ENCODE measurements at regions not wholly inside any gene's neighbourhood (a gene's known extent, or its start where the extent isn't known, plus 50 kb on each side); places are given as distances from the start of the nearest gene placed in this dataset.
"Not testable (repeated sequence)": the region's sequence is repeated elsewhere in the genome, so short reads cannot be mapped to it uniquely, and the experiment has no call there.

DNA sequence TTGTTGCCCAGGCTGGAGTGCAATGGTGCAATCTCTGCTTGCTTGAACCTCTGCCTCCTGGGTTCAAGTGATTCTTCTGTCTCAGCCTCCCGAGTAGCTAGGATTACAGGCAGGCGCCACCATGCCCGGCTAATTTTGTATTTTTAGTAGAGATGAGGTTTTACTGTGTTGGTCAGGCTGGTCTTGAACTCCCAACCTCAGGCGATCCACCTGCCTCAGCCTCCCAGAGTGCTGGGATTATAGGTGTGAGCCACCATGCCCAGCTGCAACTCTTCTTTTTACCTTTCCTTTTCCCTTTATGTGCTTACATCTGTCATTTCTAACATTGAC is 106.5 kb upstream of the TPTE start:
- H3K4me3 ChIP-seq; H3K36me3 ChIP-seq; H3K27ac ChIP-seq; DNase-seq; ATAC-seq; intact Hi-C loops (cut with DNase I); H3K4me1 ChIP-seq; H3K27me3 ChIP-seq: not testable (repeated sequence)
- peaks cover 0 to 59% (median 10%) of the 10 kb centered on the region in 12 donors for H3K9me3 ChIP-seq
- WGBS, 4 donors: 72 to 83% (median 82%) methylated on average over 4 of the region's 4 CpGs

GRCh38 chr21:10415456-10415855 is 105.9 kb upstream of the TPTE start:
- peak in 1 of 4 donors; percentile 9 for ATAC-seq
- H3K27me3 ChIP-seq; H3K27ac ChIP-seq; intact Hi-C loops (cut with DNase I); H3K4me1 ChIP-seq; DNase-seq; H3K36me3 ChIP-seq; H3K4me3 ChIP-seq: not testable (repeated sequence)
- H3K9me3 ChIP-seq: peaks cover 0 to 65% (median 10%) of the 10 kb centered on the region in 12 donors
- 58 to 60% (median 59%) methylated on average over 7 of the region's 7 CpGs for WGBS, 4 donors

- H3K27ac ChIP-seq; H3K36me3 ChIP-seq; H3K4me3 ChIP-seq; H3K4me1 ChIP-seq; intact Hi-C loops (cut with DNase I); DNase-seq; H3K27me3 ChIP-seq: not testable (repeated sequence)
- peak; percentile 21 to 37 (median 29) for ATAC-seq
- peaks cover 0 to 69% (median 10%) of the 10 kb centered on the region in 12 donors for H3K9me3 ChIP-seq
- 44 to 51% (median 47%) methylated on average over 6 of the region's 6 CpGs for WGBS, 4 donors
These were observed 105.5 kb upstream of the TPTE start for GRCh38 chr21:10415859-10416258.

- intact Hi-C loops (cut with DNase I); H3K4me1 ChIP-seq; H3K27ac ChIP-seq; H3K27me3 ChIP-seq; DNase-seq; H3K4me3 ChIP-seq; H3K36me3 ChIP-seq: not testable (repeated sequence)
- H3K9me3 ChIP-seq: peaks cover 0 to 72% (median 10%) of the 10 kb centered on the region in 12 donors
- ATAC-seq: peak; percentile 8 to 33 (median 19)
- WGBS, 4 donors: 41 to 48% (median 43%) methylated on average over 4 of the region's 4 CpGs
These were observed 104.5 kb upstream of the TPTE start for GRCh38 chr21:10416691-10417447.

- not testable (repeated sequence) for DNase-seq
- WGBS, 4 donors: 69 to 72% (median 70%) methylated on average over 12 of the region's 12 CpGs
These were observed 103.8 kb upstream of the TPTE start for GRCh38 chr21:10417551-10418002.

DNA sequence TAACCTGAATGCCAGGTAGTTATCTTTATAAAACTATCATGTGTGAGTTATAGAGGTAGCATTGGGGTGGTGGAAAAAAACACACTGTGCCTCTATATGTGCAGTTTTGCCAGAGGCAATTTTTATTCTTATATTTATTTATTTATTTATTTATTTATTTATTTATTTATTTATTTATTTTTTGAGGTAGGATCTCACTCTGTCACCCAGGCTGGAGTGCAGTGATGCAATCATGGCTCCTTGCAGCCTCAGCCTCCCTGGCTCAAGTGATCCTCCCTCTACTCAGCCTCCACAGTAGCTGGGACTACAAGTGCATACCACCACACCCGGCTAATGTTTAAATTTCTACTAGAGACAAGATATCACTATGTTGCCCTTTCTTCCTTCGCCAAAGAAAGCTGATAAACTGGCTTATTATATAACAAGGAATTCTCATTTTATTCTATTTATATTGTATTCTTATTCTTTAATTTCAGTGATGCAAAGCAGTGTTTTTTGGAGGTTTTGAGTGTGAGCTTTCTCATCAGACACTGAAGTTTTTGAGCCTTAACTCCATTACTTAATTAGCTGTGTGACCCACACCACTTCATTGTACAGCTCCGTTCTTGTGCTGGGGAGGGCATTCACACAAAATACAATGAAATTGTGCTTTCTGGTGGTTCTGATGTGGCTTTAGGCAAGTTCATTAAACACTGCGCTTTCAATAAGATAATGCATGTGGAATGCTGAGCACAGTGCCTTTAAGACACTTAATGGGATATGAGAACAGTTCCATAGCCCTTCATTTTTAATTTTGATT is 102.9 kb upstream of the TPTE start:
- WGBS, 4 donors: 45 to 50% (median 48%) methylated on average over 4 of the region's 4 CpGs
- not testable (repeated sequence) for DNase-seq, ATAC-seq

More at GRCh38 chr21:10417551-10418002, 103.8 kb upstream of the TPTE start:
- H3K4me1 ChIP-seq; H3K27ac ChIP-seq; H3K4me3 ChIP-seq; intact Hi-C loops (cut with DNase I); H3K27me3 ChIP-seq; H3K36me3 ChIP-seq: not testable (repeated sequence)
- peaks cover 0 to 76% (median 10%) of the 10 kb centered on the region in 12 donors for H3K9me3 ChIP-seq
- peak in 2 of 4 donors; percentile 2 to 31 for ATAC-seq

DNA sequence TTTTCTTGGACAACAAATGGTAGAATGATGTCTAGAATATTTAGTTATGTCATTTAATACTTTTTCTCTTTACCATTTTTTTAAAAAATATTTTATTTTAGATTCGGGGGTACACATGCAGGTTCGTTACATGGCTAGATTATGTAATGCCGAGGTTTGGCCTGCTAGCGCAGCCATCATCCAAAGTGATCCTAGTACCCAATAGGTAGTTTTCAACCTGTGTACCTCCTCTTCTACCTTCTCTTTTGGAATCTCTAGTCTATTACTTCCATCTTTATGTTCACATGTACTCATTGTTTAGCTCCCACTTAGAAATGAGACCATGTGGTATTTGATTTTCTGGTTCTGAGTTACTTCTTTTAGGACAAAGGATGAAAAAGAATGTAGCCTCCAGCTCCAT is 100.2 kb upstream of the TPTE start:
- H3K4me3 ChIP-seq; H3K27me3 ChIP-seq; H3K36me3 ChIP-seq; ATAC-seq; intact Hi-C loops (cut with DNase I); H3K4me1 ChIP-seq; H3K27ac ChIP-seq; DNase-seq: not testable (repeated sequence)
- WGBS, 4 donors: 53 to 60% (median 59%) methylated on average over 4 of the region's 4 CpGs
- H3K9me3 ChIP-seq: peaks cover 0 to 84% (median 5%) of the 10 kb centered on the region in 12 donors

More for the DNA sequence above, 102.9 kb upstream of the TPTE start:
- intact Hi-C loops (cut with DNase I); H3K27me3 ChIP-seq; H3K36me3 ChIP-seq; H3K4me1 ChIP-seq; H3K27ac ChIP-seq; H3K4me3 ChIP-seq: not testable (repeated sequence)
- H3K9me3 ChIP-seq: peaks cover 0 to 80% (median 10%) of the 10 kb centered on the region in 12 donors

- ATAC-seq; intact Hi-C loops (cut with DNase I); H3K27ac ChIP-seq; H3K36me3 ChIP-seq; H3K27me3 ChIP-seq; H3K4me1 ChIP-seq; H3K4me3 ChIP-seq; DNase-seq: not testable (repeated sequence)
- H3K9me3 ChIP-seq: peaks cover 0 to 80% (median 3%) of the 10 kb centered on the region in 12 donors
- 39 to 45% (median 43%) methylated on average over 2 of the region's 2 CpGs for WGBS, 4 donors
These were observed 99.8 kb upstream of the TPTE start for GRCh38 chr21:10421601-10422000.

GRCh38 chr21:10424097-10424886 is 97.1 kb upstream of the TPTE start:
- WGBS, 4 donors: 54 to 58% (median 55%) methylated on average over 4 of the region's 4 CpGs
- H3K4me3 ChIP-seq; DNase-seq; H3K36me3 ChIP-seq; H3K4me1 ChIP-seq; H3K27me3 ChIP-seq; intact Hi-C loops (cut with DNase I); H3K27ac ChIP-seq: not testable (repeated sequence)
- H3K9me3 ChIP-seq: peaks cover 0 to 69% (median 0%) of the 10 kb centered on the region in 12 donors
- ATAC-seq: peak in 2 of 4 donors; percentile 1 to 9

DNA sequence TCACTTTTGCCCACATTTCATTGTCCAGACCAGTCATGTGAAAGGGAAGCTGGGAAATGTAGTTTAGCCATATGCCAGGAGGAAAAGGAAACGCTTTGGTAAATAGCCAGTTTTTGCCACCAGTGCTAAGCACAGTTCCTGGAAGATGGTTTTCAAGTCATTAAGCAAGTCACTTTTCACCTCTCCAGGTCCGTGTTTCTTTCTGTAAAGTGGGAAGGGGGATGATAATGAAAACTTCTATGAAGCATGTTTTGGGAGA is 96.6 kb upstream of the TPTE start:
- intact Hi-C loops (cut with DNase I); DNase-seq; H3K36me3 ChIP-seq; H3K4me1 ChIP-seq; ATAC-seq; H3K27ac ChIP-seq; H3K27me3 ChIP-seq; H3K4me3 ChIP-seq: not testable (repeated sequence)
- H3K9me3 ChIP-seq: peaks cover 0 to 65% (median 0%) of the 10 kb centered on the region in 12 donors
- 16 to 58% (median 34%) methylated on average over 1 to 2 of the region's 2 CpGs for WGBS, 4 donors

Measured in heart left ventricle (tissue), 16 donors.